ENCODE measurements at regions not wholly inside any gene's neighbourhood (a gene's known extent, or its start where the extent isn't known, plus 50 kb on each side); places are given as distances from the start of the nearest gene placed in this dataset.
"Not testable (repeated sequence)": the region's sequence is repeated elsewhere in the genome, so short reads cannot be mapped to it uniquely, and the experiment has no call there.

DNA sequence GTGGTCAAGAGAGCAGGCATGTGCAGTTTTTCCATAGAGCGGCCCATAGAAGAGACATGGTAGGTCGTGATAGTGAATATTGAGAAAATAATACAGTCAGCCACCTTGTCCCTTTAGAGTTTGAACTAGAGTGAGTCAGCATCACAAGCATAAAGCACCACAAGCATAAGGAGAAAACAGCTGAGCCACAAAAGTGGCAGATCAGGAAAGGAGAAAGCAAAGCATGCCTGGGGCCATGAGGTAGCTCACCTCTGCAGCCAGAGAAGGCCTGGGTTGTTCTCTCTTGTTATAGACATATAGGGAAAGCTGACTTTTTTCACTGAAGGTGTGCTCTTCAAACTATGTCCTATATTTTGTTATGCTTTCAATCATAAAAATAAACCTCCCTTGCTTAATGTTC lies 879.0 kb downstream of the DSC3 start:
- DNase-seq (ENCODE audit: low spot score): no peak

DNA sequence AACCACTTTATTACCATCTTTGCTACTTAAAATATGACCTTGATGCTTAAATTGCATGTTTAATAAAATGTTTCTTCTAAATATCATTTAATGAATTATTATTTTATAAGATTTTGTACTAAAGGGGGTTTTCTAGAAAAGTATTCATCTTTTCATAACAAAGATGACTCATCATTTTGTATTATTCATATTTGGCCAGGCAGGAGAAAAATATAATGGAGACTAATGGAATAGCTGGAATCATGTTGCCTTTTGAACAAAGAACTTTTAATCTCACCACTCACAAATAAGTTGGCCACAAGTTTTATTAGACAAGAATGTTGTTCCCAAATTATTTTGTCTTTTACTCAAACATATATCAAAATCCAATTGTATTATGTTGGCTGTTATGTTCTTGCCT lies 882.4 kb downstream of the DSC3 start:
- no peak for DNase-seq (ENCODE audit: low spot score)

GRCh38 chr18:30150586-30151250 lies 891.8 kb downstream of the DSC3 start:
- DNase-seq (ENCODE audit: low spot score): no peak

GRCh38 chr18:30149585-30149984 lies 893.0 kb downstream of the DSC3 start:
- no peak for DNase-seq (ENCODE audit: low spot score)

GRCh38 chr18:30142870-30143269 lies 899.7 kb downstream of the DSC3 start:
- no peak for DNase-seq (ENCODE audit: low spot score)

GRCh38 chr18:30142248-30142647 lies 900.3 kb downstream of the DSC3 start:
- no peak for DNase-seq (ENCODE audit: low spot score)

- not testable (repeated sequence) for DNase-seq (ENCODE audit: low spot score)
These were observed 901.0 kb downstream of the DSC3 start for GRCh38 chr18:30141506-30141905.

GRCh38 chr18:30139631-30140287 lies 902.8 kb downstream of the DSC3 start:
- no peak for DNase-seq (ENCODE audit: low spot score)

DNA sequence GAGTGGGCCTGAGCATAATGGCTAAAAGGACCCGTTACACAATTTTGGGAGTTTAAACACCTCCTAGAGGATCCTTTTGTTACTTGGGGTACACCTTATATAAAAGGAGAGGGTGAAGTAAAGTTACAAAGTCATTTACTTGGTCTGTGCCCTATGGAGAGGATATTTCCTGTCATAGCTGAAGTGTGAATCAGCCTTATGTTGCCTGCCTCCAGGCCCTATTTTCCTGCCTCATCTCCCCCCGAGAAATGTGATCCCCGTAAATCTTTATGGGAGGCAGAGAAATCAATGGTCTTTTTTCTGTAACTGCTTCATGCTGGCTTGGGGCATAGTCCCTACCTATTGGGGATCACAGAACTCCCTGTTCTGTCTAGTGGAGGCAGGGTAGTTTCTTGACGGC lies 906.6 kb downstream of the DSC3 start:
- no peak for DNase-seq (ENCODE audit: low spot score)

GRCh38 chr18:30134020-30134419 lies 908.5 kb downstream of the DSC3 start:
- DNase-seq (ENCODE audit: low spot score): no peak

- DNase-seq (ENCODE audit: low spot score): no peak
These were observed 909.6 kb downstream of the DSC3 start for GRCh38 chr18:30132959-30133358.

GRCh38 chr18:30121397-30121796 lies 921.1 kb downstream of the DSC3 start:
- DNase-seq (ENCODE audit: low spot score): no peak

GRCh38 chr18:30113454-30113853 lies 929.1 kb downstream of the DSC3 start:
- no peak for DNase-seq (ENCODE audit: low spot score)

DNA sequence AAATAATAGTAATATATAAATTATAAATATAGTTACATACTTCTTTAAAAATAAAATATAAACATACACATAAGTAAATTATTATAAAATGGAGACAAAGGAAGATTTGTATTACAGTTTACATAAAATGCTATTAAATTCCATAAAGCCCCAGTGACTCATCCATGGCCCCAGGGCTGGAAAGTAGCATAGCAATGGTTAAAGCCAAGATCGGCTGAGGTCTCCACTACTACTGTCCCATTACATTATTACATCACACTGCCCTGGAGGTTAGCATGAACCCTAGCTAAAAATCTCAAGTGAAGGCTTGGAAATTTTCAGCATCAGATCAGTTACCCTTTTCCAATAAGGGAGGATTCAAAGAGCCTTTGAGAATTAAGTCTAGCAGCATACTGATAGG lies 936.2 kb downstream of the DSC3 start:
- DNase-seq (ENCODE audit: low spot score): no peak

GRCh38 chr18:30103881-30104280 lies 938.7 kb downstream of the DSC3 start:
- DNase-seq (ENCODE audit: low spot score): no peak

DNA sequence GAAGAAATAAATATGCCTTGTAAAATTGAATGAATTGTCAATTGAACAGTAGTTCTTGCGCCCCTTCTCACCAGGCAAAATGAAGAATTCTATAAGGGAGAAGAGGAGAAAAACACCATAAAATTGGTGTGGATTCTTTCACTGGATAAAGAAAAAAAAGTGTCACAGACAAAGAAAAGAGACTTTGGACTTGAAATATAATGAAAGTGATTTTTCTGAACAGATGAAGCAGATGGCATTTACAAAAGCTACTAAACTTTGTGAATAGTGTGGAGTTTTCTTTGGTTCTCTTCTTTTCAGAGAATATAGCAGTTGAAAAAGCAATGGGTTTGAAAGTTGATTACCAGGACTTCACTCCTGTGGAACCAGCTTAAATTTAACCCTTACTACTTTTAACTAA lies 945.7 kb downstream of the DSC3 start:
- DNase-seq (ENCODE audit: low spot score): no peak

GRCh38 chr18:30094556-30094955 lies 948.0 kb downstream of the DSC3 start:
- no peak for DNase-seq (ENCODE audit: low spot score)

GRCh38 chr18:30093376-30093775 lies 949.2 kb downstream of the DSC3 start:
- DNase-seq (ENCODE audit: low spot score): no peak

DNA sequence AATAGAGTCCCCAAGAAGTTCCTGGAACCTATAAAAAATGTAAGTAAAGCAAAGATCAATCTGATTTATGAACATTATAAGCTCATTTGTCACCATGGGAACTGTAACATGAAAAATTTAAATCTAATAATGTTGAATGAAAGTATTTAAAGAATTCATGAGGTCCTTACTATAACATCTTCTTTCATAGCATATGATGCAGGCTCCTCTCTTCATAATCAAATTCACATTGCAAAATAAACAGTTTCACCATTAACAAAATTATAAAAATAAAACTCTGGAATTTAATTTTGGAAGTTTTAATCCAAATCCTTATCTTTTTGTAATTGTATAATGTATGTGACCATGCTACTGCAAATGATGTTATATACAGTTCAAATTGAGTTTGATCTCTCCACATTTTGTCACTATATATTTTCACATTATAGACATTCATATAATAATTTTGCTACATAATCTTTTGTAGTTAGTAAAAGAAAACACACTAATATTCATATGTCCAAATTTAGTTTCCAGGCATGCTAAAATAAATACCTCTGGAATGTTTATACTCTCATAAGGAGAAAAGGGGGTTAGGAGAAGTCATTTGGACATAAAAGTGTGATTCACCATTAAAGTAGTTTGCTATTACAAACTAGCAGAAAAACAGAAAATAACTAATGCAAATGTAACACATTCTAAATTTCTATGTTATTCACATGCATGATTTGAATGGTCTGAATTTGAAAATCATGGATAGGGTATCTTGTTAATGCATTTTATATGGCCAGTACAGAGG lies 954.1 kb downstream of the DSC3 start:
- DNase-seq (ENCODE audit: low spot score): no peak

DNA sequence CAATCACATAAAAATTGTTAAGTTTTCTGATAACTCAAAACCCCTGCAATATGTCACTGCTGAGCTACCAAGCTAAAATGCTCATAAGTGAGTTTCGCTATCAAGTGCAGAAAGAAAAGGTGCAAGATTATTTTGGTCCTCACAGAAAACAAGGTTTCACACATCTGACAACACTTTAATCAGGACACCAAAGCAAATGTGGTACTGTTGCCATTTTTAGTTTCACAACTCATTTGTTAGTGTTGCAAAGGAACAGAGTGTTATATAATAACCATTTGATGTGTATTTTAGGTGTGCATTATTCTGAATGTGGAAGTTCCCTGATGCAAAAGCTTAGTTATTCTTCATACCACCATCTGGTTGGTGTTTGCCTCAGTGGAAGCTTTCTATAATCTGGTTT lies 956.2 kb downstream of the DSC3 start:
- no peak for DNase-seq (ENCODE audit: low spot score)

- DNase-seq (ENCODE audit: low spot score): no peak
These were observed 961.4 kb downstream of the DSC3 start for GRCh38 chr18:30081122-30081521.

DNA sequence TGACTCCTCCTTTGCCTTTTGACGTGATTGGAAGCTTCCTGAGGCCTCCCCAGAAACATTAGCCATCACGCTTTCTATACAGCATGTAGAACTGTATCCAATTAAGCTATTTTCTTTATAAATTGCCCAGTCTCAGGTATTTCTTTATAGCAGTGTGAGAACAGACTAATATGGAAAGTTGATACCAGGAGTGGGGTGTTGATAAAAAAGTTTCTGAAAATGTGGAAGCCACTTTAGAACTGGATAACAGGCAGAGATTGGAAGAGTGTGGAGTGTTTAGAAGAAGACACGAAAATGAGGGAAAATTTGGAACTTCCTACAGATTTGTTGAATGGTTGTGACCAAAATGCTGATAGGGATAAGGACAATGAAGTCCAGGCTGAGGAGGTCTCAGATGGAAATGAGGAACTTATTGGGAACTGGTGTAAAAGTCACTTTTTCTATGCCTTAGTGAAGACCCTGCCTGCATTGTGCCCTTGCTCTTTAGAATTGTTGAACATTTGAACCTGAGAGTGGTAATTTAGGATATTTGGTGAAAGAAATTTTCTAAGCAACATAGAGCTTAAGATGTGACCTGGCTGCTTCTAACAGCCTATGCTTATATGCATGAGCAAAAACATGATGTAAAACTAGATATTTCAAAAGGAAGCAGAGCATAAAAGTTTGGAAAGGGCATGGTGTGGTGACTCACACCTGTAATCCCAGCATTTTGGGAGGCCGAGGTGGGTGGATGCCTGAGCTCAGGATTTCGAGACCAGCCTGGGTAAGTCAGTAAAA lies 969.7 kb downstream of the DSC3 start:
- DNase-seq (ENCODE audit: low spot score): no peak

DNA sequence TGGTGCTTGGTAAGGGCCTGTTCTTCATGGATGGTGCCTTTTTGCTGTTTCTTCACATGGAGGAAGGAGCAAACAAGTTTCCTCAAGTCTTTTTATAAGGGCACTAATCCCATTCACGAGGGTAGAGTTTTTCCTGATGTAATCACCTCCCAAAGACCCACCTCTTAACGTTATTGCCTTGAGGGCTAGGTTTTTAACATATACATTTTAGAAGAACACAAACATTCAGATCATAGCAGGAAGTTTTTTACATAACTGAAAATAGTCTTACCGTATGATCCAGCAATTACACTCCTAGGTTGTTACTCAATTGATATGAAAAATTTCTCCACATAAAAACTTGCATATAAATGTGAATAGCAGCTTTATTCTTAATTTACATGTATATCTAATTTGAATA lies 976.3 kb downstream of the DSC3 start:
- DNase-seq (ENCODE audit: low spot score): no peak
